ENCODE measurements at regions not wholly inside any gene's neighbourhood (a gene's known extent, or its start where the extent isn't known, plus 50 kb on each side); places are given as distances from the start of the nearest gene placed in this dataset.

GRCh38 chr12:94743174-94743573 lies 92.8 kb upstream of the TMCC3 start:
- H3K9me3 Mint-ChIP-seq: no peaks in the 10 kb centered on the region
- peaks cover 25% of the 10 kb centered on the region for H3K36me3 Mint-ChIP-seq
- H3K27ac Mint-ChIP-seq: no peak overlapping the region
- peaks cover 15% of the 10 kb centered on the region for H3K4me1 Mint-ChIP-seq
- no peak overlapping the region for H3K4me3 Mint-ChIP-seq
- no peak for ATAC-seq
- H3K27me3 Mint-ChIP-seq: no peaks in the 10 kb centered on the region

GRCh38 chr12:94740601-94741362 lies 90.4 kb upstream of the TMCC3 start:
- no peak for ATAC-seq
- H3K4me3 Mint-ChIP-seq: no peak overlapping the region
- H3K9me3 Mint-ChIP-seq: no peaks in the 10 kb centered on the region
- peak overlapping the region; percentile 2 for H3K27ac Mint-ChIP-seq
- H3K4me1 Mint-ChIP-seq: peaks cover 9% of the 10 kb centered on the region
- H3K36me3 Mint-ChIP-seq: peaks cover 24% of the 10 kb centered on the region
- H3K27me3 Mint-ChIP-seq: no peaks in the 10 kb centered on the region

- Mint-ChIP-seq H3K9me3 (no peaks in the 10 kb centered on the region), H3K27ac (no peak overlapping the region), H3K4me1 (peaks cover 12% of the 10 kb centered on the region), H3K36me3 (peaks cover 45% of the 10 kb centered on the region), H3K27me3 (no peaks in the 10 kb centered on the region), H3K4me3 (no peak overlapping the region)
- no peak for ATAC-seq
Measured at GRCh38 chr12:94736820-94737219, 86.5 kb upstream of the TMCC3 start.

GRCh38 chr12:94736004-94736403 lies 85.6 kb upstream of the TMCC3 start:
- no peak for ATAC-seq
- Mint-ChIP-seq H3K4me3 (no peak overlapping the region), H3K27ac (no peak overlapping the region), H3K4me1 (peaks cover 8% of the 10 kb centered on the region), H3K9me3 (no peaks in the 10 kb centered on the region), H3K36me3 (peaks cover 48% of the 10 kb centered on the region), H3K27me3 (no peaks in the 10 kb centered on the region)

GRCh38 chr12:94733727-94734126 lies 83.4 kb upstream of the TMCC3 start:
- H3K4me3 Mint-ChIP-seq: no peak overlapping the region

GRCh38 chr12:94732367-94732990 lies 82.1 kb upstream of the TMCC3 start:
- peaks cover 7% of the 10 kb centered on the region for H3K9me3 Mint-ChIP-seq
- no peak overlapping the region for H3K27ac Mint-ChIP-seq
- peaks cover 59% of the 10 kb centered on the region for H3K36me3 Mint-ChIP-seq
- ATAC-seq: no peak
- no peaks in the 10 kb centered on the region for H3K27me3 Mint-ChIP-seq
- H3K4me1 Mint-ChIP-seq: peaks cover 10% of the 10 kb centered on the region
- H3K4me3 Mint-ChIP-seq: no peak overlapping the region

More at GRCh38 chr12:94733727-94734126, 83.4 kb upstream of the TMCC3 start:
- no peak overlapping the region for H3K27ac Mint-ChIP-seq
- peaks cover 50% of the 10 kb centered on the region for H3K36me3 Mint-ChIP-seq
- H3K9me3 Mint-ChIP-seq: peaks cover 4% of the 10 kb centered on the region
- no peaks in the 10 kb centered on the region for H3K27me3 Mint-ChIP-seq
- peaks cover 8% of the 10 kb centered on the region for H3K4me1 Mint-ChIP-seq
- ATAC-seq: no peak

GRCh38 chr12:94731733-94732360 lies 81.5 kb upstream of the TMCC3 start:
- Mint-ChIP-seq H3K9me3 (peaks cover 13% of the 10 kb centered on the region), H3K4me1 (peaks cover 16% of the 10 kb centered on the region), H3K27me3 (no peaks in the 10 kb centered on the region), H3K36me3 (peaks cover 59% of the 10 kb centered on the region), H3K27ac (no peak overlapping the region), H3K4me3 (no peak overlapping the region)
- ATAC-seq: no peak

- Mint-ChIP-seq H3K4me1 (peaks cover 25% of the 10 kb centered on the region), H3K36me3 (peaks cover 66% of the 10 kb centered on the region), H3K9me3 (peaks cover 15% of the 10 kb centered on the region), H3K27me3 (no peaks in the 10 kb centered on the region), H3K27ac (no peak overlapping the region), H3K4me3 (no peak overlapping the region)
- ATAC-seq: no peak
Measured at GRCh38 chr12:94730847-94731246, 80.5 kb upstream of the TMCC3 start.

- Mint-ChIP-seq H3K4me3 (no peak overlapping the region), H3K27me3 (no peaks in the 10 kb centered on the region), H3K9me3 (peaks cover 15% of the 10 kb centered on the region), H3K27ac (no peak overlapping the region), H3K4me1 (peaks cover 35% of the 10 kb centered on the region), H3K36me3 (peaks cover 44% of the 10 kb centered on the region)
- ATAC-seq: no peak
Measured at GRCh38 chr12:94726236-94726835, 76.0 kb upstream of the TMCC3 start.

GRCh38 chr12:94725375-94726168 lies 75.2 kb upstream of the TMCC3 start:
- Mint-ChIP-seq H3K36me3 (peaks cover 38% of the 10 kb centered on the region), H3K27me3 (no peaks in the 10 kb centered on the region)

GRCh38 chr12:94722664-94723063 lies 72.3 kb upstream of the TMCC3 start:
- H3K27me3 Mint-ChIP-seq: no peaks in the 10 kb centered on the region
- ATAC-seq: no peak
- H3K36me3 Mint-ChIP-seq: peaks cover 22% of the 10 kb centered on the region
- H3K4me3 Mint-ChIP-seq: no peak overlapping the region
- peaks cover 54% of the 10 kb centered on the region for H3K4me1 Mint-ChIP-seq
- peaks cover 10% of the 10 kb centered on the region for H3K9me3 Mint-ChIP-seq
- no peak overlapping the region for H3K27ac Mint-ChIP-seq

More at GRCh38 chr12:94725375-94726168, 75.2 kb upstream of the TMCC3 start:
- no peak overlapping the region for H3K4me3 Mint-ChIP-seq
- H3K9me3 Mint-ChIP-seq: peaks cover 13% of the 10 kb centered on the region
- H3K27ac Mint-ChIP-seq: no peak overlapping the region
- peaks cover 43% of the 10 kb centered on the region for H3K4me1 Mint-ChIP-seq
- no peak for ATAC-seq

GRCh38 chr12:94721173-94721572 lies 70.8 kb upstream of the TMCC3 start:
- peak; percentile 95 for ATAC-seq
- H3K36me3 Mint-ChIP-seq: peaks cover 7% of the 10 kb centered on the region
- no peaks in the 10 kb centered on the region for H3K27me3 Mint-ChIP-seq
- peak overlapping the region; percentile 46 for H3K4me3 Mint-ChIP-seq
- peak overlapping the region; percentile 68 for H3K27ac Mint-ChIP-seq
- H3K4me1 Mint-ChIP-seq: peaks cover 40% of the 10 kb centered on the region
- H3K9me3 Mint-ChIP-seq: no peaks in the 10 kb centered on the region

- Mint-ChIP-seq H3K4me3 (no peak overlapping the region), H3K9me3 (no peaks in the 10 kb centered on the region), H3K4me1 (peaks cover 37% of the 10 kb centered on the region), H3K36me3 (peaks cover 6% of the 10 kb centered on the region), H3K27me3 (no peaks in the 10 kb centered on the region), H3K27ac (no peak overlapping the region)
- ATAC-seq: no peak
Measured at GRCh38 chr12:94718114-94718513, 67.8 kb upstream of the TMCC3 start.

- Mint-ChIP-seq H3K27ac (no peak overlapping the region), H3K9me3 (no peaks in the 10 kb centered on the region), H3K4me3 (no peak overlapping the region), H3K36me3 (peaks cover 6% of the 10 kb centered on the region), H3K27me3 (no peaks in the 10 kb centered on the region), H3K4me1 (peaks cover 32% of the 10 kb centered on the region)
- ATAC-seq: no peak
Measured at GRCh38 chr12:94717656-94718055, 67.3 kb upstream of the TMCC3 start.

- no peak overlapping the region for H3K4me3 Mint-ChIP-seq
- no peak overlapping the region for H3K27ac Mint-ChIP-seq
- no peak for ATAC-seq
- no peaks in the 10 kb centered on the region for H3K9me3 Mint-ChIP-seq
- peaks cover 6% of the 10 kb centered on the region for H3K36me3 Mint-ChIP-seq
- H3K4me1 Mint-ChIP-seq: peaks cover 27% of the 10 kb centered on the region
- no peaks in the 10 kb centered on the region for H3K27me3 Mint-ChIP-seq
Measured at GRCh38 chr12:94717108-94717507, 66.8 kb upstream of the TMCC3 start.

Data from stimulated activated memory B cell treated with anti-CD40 and anti-IgM and Interleukin-4, amounts not matched to agents 10 μg/mL and 1 μg/mL and 100 μg/mL, for 72 hours (primary cell).